K562 (cell line): ENCODE measurements at regions not wholly inside any gene's neighbourhood (a gene's known extent, or its start where the extent isn't known, plus 50 kb on each side); places are given as distances from the start of the nearest gene placed in this dataset.

ENCODE experiments used
- CBX5 ChIP-seq: IDR thresholded peaks from 2 replicates; pipeline ENCODE4 v1.6.1; 2014; ENCODE audit warnings: low read depth, borderline replicate concordance
- NCOA1 ChIP-seq: fragments of 450-650 bp; IDR thresholded peaks from 2 replicates; pipeline ENCODE4 v1.6.1; 2016; ENCODE audit warnings: low read depth
- RBBP5 ChIP-seq: fragments of 200-600 bp; sonication (generic); IDR thresholded peaks from 2 replicates; pipeline ENCODE4 v1.6.1; 2012; ENCODE audit warnings: borderline replicate concordance, mild to moderate bottlenecking, low read length, control low read depth, inconsistent platforms; ENCODE audit not compliant: insufficient read depth, poor library complexity, severe bottlenecking
- SMC3 ChIP-seq: conservative IDR thresholded peaks from 2 replicates; pipeline ENCODE4 v1.6.1; 2011; ENCODE audit warnings: low read depth, low read length, improper control_type of control experiment; ENCODE audit not compliant: insufficient read depth
- SP1 ChIP-seq: sonication (generic); formaldehyde crosslinking; IDR thresholded peaks from 2 replicates; pipeline ENCODE4 v1.8.1; 2022; ENCODE audit warnings: mild to moderate bottlenecking, missing genetic modification reagents
- SPI1 ChIP-seq: IDR thresholded peaks from 2 replicates; pipeline ENCODE4 v1.6.1; 2011; ENCODE audit warnings: low read depth, low read length, control low read depth, borderline replicate concordance
- ZBTB43 ChIP-seq: sonication (generic); formaldehyde crosslinking; IDR thresholded peaks from 2 replicates; pipeline ENCODE4 v1.8.0; 2023; ENCODE audit warnings: mild to moderate bottlenecking, missing genetic modification reagents
- ZNF668 ChIP-seq: fragments of 250-450 bp; sonication (Bioruptor Pico); IDR thresholded peaks from 2 replicates; pipeline ENCODE4 v1.8.0; 2022; ENCODE audit warnings: mild to moderate bottlenecking, inconsistent platforms
- TF ChIP-seq, protein P1 (sequence below), 3 experiments: IDR thresholded peaks in 2 of 3; conservative IDR thresholded peaks in 1 of 3; 2 replicates each; pipeline ENCODE4 v1.5.1; 2011 to 2012; ENCODE audit warnings: low read length in 3 of 3, mild to moderate bottlenecking in 3 of 3, control low read depth in 2 of 3, improper control_type of control experiment in 1 of 3, inconsistent platforms in 1 of 3, low read depth in 1 of 3, mixed read lengths in 1 of 3, moderate library complexity in 1 of 3; ENCODE audit not compliant: insufficient read depth in 2 of 3
- TF ChIP-seq, protein P2 (sequence below): sonication (generic); formaldehyde crosslinking; IDR thresholded peaks from 2 replicates; pipeline ENCODE4 v1.8.0; 2022; ENCODE audit warnings: missing genetic modification reagents, mild to moderate bottlenecking, borderline replicate concordance

DNA sequence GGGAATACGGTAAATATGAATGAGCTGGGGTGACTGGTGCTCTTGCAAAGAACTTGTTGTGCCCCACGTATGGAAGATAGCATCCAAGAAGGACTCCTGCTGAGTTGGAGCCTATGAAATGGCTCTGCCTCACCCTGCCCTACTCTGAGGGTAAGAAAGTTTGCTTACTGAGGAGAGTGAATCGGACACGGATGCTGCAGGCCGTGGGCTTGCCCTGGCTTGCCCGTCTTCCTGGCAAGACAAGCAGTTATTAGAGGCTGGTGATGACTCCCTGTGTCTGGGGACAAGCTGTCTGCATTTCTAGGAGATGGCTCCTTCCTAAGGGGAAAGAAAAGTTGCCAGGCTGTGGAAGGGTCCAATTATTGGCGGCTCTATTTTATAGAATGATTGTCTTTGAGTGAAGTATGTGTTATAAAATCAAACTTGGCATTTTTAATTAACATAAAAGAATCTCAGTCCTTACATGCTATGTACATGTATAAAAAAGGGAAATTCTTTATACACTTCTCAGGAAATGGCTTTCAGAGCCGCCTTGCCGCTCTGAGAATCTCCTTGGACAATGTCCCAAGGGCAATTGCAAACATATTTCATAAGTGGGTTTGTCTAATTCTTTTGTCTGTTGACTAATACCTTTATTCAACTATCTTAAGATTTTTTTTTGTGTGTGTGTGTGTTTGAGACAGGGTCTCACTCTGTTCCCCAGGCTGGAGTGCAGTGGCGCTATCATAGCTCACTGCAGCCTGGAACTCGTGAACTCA lies 64.6 kb downstream of the CYP26A1 start:
- TF ChIP-seq SMC3 (no peak), CBX5 (no peak), NCOA1 (no peak), ZBTB43 (CRISPR knock-in tag) (no peak), RBBP5 (no peak), SP1 (CRISPR knock-in tag) (no peak), SPI1 (no peak), ZNF668 (CRISPR knock-in tag) (no peak)
- TF ChIP-seq, protein P1, sequence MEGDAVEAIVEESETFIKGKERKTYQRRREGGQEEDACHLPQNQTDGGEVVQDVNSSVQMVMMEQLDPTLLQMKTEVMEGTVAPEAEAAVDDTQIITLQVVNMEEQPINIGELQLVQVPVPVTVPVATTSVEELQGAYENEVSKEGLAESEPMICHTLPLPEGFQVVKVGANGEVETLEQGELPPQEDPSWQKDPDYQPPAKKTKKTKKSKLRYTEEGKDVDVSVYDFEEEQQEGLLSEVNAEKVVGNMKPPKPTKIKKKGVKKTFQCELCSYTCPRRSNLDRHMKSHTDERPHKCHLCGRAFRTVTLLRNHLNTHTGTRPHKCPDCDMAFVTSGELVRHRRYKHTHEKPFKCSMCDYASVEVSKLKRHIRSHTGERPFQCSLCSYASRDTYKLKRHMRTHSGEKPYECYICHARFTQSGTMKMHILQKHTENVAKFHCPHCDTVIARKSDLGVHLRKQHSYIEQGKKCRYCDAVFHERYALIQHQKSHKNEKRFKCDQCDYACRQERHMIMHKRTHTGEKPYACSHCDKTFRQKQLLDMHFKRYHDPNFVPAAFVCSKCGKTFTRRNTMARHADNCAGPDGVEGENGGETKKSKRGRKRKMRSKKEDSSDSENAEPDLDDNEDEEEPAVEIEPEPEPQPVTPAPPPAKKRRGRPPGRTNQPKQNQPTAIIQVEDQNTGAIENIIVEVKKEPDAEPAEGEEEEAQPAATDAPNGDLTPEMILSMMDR (IDR thresholded peaks at IDR 0.05 in 2 of 3, conservative IDR thresholded peaks at IDR 0.05 in 1 of 3; ENCODE audit: insufficient read depth in 2 of 3, low read depth in 1 of 3, low read length in 3 of 3), result no peak
- TF ChIP-seq, protein P2, sequence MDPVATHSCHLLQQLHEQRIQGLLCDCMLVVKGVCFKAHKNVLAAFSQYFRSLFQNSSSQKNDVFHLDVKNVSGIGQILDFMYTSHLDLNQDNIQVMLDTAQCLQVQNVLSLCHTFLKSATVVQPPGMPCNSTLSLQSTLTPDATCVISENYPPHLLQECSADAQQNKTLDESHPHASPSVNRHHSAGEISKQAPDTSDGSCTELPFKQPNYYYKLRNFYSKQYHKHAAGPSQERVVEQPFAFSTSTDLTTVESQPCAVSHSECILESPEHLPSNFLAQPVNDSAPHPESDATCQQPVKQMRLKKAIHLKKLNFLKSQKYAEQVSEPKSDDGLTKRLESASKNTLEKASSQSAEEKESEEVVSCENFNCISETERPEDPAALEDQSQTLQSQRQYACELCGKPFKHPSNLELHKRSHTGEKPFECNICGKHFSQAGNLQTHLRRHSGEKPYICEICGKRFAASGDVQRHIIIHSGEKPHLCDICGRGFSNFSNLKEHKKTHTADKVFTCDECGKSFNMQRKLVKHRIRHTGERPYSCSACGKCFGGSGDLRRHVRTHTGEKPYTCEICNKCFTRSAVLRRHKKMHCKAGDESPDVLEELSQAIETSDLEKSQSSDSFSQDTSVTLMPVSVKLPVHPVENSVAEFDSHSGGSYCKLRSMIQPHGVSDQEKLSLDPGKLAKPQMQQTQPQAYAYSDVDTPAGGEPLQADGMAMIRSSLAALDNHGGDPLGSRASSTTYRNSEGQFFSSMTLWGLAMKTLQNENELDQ (CRISPR knock-in tag), result no peak
